NCI-H345 (cell line): ENCODE measurements at regions not wholly inside any gene's neighbourhood (a gene's known extent, or its start where the extent isn't known, plus 50 kb on each side); places are given as distances from the start of the nearest gene placed in this dataset.
A peak's percentile ranks its signal among the peaks of the same experiment; 100 is the strongest.

Experiments
- DNase-seq: peaks from one replicate; lab custom pipeline; 2025; lab: John Stamatoyannopoulos, UW

DNA sequence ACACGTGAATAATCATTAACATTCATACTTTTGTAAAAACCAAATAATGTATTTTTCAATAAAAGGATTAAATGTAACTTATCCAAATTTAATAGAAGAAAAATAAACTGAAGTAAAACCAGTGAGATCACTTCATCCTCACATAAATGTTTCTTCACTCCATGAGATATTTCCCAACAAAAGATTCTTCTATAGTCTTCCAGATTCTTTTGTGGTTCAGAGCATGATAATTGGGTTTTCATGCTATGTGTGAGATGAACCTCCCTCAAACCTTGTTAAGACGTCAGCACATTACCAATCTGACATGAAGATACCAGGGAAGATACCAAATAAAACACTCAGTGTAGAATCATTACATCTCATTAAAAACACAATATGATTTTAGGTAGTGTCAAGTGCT is 62.9 kb upstream of the OXGR1 start:
- DNase-seq: no peak

DNA sequence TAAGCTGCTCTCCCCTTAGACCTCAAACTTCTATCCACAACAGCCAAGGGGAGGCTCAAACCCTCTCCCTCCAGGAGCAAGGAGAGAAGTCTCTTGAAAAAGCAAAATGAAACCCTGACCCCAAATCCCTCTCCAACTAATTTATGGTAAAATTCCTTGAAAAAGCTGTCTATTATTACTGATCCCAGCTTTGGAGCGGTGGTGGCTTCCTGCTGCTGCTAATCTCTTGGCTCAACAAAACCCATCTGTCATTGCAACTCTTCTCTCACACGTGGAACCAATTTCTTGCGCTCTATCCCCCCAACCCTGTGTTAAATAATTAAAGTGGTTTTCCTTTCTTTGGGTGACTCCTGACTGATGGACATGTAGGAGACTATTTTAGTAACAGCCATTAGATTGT is 64.1 kb upstream of the OXGR1 start:
- DNase-seq: no peak

DNA sequence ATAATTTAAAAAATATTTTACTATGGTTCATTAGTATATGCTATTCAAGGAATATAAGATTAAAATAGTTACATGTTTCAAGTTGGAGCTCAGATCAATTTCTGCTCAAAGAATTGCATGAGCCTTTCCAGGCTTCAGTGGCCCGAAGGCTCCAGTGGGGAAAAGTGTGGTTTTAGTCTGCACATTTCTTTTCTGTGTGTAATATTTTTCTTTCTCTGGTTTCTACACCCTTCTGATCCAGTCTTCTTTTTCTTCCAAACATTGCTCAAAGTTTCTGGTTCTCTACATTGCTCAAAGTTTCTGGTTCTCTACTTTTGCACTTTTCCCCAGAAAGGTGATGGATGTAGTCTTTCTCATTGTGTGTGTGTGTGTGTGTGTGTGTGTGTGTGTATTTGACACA is 64.7 kb upstream of the OXGR1 start:
- no peak for DNase-seq

DNA sequence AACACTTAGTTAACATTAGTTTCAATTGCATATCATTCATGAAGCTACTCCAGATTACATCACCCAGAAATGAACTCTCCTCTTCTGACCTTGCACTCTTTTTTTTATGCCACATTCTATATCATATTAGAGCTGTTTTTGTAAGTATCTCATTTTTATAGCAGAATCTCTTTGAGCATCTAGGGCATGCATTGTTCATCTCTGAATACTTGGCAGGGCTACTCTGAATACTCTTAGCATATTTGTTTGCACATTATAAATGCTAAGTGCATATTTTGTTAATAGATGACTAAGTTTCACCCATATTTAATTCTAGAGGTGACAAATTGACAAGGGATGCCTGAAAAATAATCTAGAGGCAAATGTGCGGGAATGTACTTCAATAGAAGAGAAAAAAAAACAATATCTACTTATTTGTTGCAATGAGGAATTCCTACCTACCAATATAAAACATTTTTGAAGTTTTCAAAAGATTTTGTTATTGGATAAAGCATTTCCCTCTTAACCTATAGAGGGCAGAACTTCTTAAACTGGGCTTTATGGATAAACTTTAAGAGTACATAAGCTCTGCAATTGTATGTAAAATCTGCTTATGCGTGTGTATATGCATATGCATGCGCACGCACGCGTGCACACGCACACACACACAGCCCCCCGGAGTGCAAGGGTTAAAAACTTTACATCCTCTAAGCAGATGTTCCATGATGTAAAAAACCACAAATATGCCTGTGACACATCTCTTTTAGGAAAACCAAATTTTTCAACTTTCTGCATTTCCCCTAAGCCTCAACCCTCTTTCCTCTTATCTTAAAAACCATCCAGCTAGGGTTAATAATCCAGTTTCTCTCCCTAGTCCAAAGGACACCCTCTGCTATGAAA is 73.0 kb upstream of the OXGR1 start:
- no peak for DNase-seq

DNA sequence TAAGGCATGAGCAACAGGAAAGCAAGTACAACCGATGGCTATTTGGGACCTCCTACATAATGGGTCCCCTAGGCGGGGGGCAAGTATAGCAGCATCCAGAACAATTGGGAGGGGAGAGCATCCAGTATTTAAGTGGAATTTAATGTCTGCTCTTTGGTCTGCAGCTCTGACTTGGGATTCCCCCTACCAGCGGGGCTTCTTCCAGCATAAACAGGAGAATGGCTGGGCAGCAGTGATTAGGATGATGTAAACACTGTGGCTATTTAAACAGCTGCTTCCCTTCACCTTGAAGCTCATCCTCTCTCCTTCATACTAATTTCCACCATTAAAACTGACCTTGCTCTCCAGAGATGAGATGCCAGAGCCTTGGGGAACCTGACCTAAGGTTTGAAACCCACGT is 73.9 kb upstream of the OXGR1 start:
- DNase-seq: peak; percentile 81

DNA sequence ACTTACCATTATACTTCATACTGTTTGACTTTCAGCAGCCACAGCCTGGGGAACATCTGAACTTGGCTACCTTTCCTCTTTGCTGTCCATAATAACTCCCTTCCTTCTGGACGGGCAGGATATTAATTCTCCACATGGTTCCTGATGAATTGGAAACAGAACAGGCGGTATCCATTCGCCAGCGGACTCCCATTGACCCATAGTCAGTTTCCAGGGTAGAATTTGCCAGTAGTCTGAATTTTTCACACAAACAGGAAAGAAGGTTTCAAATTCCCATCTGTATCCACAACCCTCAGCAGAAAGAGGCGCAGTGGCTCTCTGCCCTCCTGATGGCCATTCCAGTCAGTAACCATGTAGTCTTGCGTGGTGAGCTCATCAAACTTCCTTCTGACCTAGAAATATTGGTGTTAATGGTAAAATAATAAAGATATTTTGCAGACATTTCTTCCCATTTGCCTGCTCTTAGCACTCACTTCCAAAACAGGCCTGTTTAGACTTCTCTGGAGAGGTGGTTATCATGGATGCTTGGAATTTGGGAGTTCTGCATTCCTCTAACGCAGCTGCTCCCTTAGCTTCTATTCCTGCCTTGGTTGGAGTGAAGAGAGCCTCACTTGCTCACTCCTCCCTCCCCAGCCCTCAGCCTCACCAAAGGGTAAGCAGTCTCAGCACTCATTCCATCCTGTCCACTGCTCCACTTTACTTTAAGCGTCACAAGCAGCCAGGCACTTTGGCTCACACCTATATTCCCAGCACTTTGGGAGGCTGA is 75.0 kb upstream of the OXGR1 start:
- no peak for DNase-seq

DNA sequence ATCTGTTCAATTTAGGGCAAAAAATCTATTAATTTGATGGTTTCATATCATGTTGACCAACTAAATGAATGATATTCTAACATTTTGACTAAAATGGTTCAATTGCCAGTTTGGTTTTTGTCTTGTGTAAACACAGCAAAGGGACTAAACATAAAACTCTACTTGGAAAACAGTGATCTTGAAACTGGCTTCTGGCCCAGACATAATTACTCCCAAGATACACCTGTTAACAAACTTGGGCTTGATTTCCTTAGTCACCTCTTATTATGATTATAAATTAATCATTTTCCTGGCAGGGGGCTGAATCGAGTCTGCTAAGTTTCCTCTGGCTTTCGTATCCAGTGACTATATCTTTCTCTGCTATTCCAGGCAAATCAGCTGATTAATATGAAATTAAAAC is 78.0 kb upstream of the OXGR1 start:
- DNase-seq: no peak

DNA sequence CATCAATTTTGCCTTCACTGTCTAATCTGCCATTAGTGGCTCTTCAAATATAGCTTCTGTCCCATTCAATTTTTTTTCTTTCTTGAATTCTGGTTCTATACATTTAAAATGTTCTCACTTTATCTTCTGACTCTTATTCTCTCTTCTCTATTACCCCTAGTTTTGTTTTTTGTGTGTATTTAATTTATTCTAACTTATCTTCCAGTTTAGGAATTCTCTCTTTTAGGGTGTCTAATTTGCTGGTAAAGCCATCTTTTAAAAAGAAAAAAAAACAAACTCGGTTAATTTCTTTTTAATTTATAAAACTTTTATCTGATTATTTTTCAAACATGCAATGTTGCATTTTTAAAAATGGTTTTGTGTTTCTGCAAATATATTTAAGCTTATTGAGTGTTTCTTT is 80.3 kb upstream of the OXGR1 start:
- DNase-seq: no peak

DNA sequence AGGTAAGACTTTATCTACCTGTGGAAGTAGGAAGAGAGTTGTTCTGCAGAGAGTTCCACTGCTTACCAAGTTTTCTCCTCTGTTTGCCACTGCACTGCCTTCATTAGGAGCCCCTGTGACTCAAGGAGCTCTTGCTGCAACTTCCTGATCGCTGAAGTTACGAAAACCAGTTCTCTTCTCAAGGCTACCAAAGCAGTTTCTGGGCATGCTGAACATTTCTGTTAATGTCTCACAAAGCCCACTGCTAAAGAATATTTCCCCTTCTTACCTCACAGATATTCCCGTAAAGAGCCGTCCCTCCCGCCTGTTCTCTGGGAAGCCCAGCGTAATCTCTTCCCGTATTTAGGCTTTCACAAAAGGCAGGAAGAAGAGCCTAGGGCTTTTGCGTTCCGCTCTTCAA is 82.6 kb upstream of the OXGR1 start:
- no peak for DNase-seq

DNA sequence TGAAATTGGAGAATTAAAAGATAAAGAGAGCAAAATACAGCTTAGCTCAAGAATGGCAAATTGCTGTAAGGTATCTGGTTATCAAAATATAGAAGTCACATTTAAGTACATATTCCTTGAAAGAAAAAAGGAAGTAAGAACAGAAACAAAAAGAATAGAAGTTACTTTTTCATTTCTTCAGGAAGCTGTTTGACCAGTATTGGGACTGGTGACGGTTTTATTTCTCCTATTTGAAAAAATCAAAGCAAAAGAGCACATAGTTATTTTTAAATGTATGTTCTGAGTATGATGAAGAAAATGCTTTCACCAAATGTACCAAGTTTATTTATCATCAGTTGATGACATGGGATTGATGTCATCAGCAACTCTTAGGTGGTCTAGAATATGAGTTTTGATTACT is 83.1 kb upstream of the OXGR1 start:
- DNase-seq: no peak

DNA sequence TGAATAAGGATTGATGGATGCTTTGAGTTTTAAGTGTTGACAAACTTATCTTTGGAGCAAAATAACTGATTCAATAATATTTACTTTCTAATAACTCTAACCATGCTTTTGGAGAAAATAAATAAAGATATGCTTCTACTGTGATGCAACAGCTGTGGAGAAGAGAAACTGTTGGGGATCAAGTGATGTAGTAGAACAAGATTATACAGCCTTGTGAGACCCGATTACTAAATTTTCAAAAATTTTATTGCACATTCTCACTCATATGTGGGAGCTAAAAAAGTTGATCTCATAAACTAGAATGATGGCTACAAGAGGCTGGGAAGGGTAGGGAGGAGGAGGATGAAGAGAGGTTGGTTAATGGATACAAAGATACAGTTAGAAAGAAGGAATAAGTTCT is 85.5 kb upstream of the OXGR1 start:
- no peak for DNase-seq

DNA sequence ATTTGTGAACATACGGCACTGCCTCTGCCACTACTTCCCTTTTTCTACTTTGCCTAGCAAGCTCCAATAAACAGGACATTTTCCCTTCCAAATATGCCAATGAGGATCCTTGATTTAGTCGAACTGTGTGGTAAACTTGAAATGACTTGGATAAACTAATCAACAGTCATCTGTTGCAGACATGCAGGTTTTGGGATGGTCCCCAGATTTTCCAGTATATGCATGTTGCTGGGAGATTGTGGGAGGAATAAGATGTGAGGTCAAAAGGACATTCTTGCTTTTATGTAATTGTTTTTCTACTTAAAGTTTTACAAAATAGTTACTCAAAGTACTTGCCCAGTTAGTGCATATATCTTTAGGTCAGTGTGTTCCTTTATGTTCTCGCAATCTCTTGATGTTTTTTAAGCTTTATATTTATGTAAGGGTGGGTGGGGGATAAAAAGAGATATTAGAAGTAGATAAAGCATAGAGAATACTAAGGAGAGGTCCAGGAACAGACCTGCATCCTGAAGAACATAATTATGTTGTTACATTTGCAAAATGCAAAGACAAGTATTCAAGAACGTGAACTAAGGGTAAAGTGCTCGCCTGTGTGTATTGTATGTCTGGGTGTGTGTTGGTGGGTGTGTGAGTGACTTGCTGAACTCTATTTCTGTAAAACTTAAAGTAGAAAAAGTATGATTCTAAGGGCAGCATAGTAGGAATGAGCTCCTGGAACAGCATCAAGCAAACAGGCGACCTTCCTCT is 88.4 kb upstream of the OXGR1 start:
- no peak for DNase-seq

DNA sequence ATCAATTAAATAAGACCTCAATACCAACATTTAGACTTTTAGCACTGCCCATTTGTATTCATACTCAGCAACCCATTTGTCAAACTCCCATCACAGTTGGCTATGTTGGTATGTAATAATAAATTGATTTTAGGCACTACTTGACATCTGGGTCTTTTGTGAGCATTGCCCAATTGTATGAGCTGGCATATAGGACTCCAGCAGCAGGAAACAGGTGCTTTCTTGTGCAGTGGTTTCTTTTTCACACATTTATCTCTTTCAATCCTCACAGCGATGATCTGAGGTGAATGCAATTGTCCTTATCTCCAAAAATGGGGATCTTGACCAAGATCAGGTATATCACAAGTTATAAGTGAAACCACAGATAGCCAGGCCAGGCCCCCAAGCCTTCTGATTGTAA is 96.9 kb upstream of the OXGR1 start:
- no peak for DNase-seq

DNA sequence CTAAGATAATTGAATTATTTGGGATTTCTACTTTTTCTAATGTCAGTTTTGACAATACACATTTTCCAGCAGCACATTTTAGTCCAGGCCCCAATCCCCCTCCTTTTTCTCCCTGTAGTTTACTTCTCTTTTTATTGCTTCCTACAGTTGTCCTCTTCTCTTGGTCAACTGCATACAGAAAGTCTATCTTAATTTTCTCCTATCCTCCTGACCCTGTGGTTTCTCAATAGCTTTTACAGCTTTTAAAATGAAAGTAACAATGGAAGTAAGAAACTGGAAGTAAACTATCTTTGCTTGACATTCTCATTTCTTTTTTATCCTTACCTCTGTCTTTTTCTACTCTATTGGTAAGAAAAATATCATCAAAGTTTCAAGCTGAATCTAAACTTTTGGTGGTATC is 106.5 kb upstream of the OXGR1 start:
- no peak for DNase-seq

DNA sequence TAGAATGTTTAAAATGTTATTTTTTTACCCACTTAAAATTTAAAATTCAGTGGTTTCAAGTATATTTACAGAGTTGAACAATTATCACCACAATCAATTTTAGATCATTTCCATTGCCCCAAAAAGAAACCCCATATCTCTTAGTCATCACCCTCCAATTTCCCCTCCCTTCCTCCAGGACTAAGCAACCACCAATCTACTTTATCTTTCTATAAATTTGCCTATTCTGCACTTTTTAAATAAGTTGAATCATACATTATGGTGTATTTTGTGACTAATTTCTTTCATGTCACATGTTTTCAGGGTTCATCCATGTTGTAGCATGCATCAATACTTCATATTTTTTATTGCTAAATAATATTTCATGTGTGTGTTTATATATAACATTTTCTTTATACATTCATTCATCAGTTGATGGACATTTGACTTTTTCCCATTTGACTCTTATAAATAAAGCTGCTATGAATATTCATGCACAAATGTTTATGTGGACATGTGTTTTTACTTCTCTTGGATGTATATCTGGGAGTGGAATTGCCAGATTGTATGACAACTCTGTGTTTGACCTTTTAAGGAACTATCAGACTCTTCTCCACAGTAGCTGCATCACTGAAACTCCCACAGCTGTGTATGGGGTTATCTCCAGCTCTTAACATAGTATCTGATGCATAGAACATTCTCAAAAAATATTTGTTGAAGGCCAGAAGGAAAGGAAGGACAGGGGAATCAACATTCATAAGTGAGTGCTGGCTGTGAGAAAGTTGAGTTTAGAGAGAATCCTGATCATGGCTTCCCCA is 107.8 kb upstream of the OXGR1 start:
- DNase-seq: no peak

DNA sequence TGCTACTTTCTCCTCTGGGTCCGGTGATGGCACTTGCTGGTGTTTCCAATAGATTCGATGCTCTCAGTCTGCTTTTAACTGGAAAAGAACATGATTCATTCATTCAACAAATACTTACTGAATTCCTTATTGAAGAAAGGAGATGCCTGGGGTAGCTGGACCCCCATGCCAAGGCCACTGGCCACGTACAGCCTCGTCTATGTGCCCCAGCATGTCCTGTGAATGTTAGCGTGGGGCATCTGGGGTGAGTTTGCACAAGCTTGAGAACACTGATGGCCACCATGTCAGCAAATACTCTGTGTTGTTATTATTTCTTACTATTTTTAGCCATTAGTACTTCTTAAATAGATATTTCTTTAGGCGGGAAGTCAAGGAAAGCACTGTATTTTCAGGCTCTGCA is 112.0 kb upstream of the OXGR1 start:
- DNase-seq: no peak

DNA sequence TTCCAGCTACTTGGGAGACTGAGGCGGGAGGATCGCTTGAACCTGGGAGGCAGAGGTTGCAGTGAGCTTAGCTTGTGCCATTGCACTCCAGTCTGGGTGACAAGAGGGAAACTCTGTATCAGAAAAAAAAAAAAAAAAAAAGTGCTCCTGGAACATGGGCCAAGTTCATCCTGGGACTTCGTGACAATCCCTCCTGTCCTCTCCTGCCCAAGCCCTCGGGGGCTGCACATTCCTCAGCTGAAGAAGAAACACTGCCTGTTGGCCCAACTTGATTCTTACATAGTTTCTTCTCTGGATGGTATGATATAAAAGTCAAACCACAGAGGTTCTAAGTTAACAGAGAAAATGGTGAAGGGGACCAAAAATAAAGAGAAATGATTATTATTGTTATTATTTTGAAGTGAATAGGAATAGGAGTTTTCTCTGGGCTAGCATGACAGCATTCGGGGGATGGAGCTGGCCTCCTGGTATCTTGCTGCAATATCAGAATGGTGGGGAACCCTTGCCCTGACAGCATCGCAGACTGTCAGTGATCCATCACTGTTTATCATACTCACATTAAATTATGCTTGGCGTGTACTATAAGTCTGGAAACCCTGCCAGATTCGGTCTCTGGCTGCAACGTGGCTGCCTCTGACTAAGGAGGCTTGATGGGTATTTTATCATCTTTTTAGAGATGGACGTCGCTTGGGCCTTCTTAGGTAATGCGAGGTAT is 113.7 kb upstream of the OXGR1 start:
- DNase-seq: no peak

DNA sequence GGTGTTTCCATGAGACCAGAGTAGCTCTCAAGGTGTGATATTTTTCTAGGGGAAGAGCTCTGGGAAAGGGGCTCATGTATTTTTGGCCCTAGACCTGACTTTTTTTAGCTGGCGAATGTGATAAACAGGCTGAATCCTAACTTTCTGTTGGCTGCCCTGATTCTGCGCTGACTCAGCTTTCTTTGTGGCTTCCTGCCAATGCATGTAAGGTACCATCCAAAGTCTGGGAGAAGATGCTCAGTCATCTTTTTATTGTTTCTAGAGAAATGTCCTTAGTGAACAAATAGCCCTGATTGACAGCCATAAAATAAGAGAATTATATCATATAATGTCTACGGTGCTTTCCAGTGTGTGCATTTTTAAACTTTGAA is 113.6 kb upstream of the MBNL2 start:
- no peak for DNase-seq

DNA sequence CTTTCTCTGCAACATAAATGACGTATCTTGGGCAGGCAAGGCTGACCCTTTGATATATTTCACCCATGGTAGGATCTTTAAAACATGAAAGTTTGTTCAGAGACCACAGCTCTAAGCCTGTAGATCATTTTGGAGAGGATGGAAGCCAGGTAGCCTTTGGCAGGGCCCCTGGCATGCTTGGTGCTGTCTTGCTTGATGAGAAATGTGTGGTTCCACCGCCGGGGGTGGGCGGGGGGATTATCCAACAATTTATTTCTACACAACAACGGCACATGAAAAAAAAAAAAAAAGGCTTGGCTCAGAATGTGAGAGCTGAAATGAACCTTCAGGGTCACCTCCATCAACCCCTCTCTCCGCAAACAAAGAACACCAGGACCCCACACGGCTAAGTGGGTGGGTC is 112.9 kb upstream of the MBNL2 start:
- DNase-seq: no peak

DNA sequence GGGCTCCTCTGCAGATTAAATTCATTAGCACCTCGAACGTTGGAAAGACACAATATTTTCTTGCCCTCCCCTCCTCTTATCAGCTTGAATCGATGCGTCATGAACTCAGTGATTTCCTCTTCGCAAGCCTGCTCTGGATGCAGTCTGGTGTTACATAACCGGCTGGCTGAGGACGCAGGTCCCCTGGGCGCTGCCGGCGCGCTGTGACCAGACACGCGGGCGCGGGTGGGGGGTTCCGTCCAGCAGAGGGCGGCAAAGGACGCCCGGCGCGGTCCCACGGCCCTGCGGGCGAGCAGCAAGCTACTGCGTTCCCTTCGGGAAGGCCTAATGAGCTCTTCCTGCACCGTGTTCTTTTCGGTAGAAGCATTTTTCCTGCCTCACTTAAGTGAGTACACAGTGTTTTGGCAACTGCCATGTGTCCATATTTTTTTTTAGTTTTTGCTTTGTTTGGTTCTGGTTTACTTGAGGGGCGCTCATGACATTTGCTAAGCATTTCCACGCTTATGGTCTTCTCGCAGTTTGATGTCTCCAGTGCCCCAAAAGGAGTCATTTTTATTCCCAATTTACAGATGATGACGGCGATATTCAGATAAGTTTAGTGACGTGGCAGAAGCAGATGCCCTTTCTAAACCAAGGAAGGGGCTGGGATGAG is 112.2 kb upstream of the MBNL2 start:
- peak; percentile 87 for DNase-seq

DNA sequence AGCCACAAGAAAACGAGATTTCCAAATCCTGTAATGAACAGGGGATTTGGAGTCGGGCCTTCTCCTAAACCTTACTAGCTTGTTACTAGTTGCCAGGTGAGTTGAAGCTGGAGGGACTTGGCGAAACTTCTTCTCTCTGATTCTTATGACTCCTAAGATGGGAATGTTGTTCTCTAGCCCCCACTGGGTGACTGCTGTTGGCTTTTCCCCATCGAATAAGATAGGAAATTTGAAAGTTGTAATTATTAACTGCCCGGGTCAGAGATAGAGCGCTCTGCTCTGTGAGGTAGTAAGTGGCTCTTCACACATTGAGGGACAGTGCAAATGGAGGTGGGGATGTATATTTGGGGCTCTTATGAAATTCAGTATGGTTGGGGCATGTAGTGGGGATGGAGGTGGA is 111.2 kb upstream of the MBNL2 start:
- no peak for DNase-seq
